ENCODE measurements at regions not wholly inside any gene's neighbourhood (a gene's known extent, or its start where the extent isn't known, plus 50 kb on each side); places are given as distances from the start of the nearest gene placed in this dataset.

- TF ChIP-seq POLR2A (IDR thresholded peaks at IDR 0.05), result no peak
- no peak for TF ChIP-seq CTCF (IDR thresholded peaks at IDR 0.05)
- no peak for TF ChIP-seq EP300 (IDR thresholded peaks at IDR 0.05)
Measured at GRCh38 chr10:58107506-58107905, 160.2 kb downstream of the IPMK start.

Data from stomach (tissue), 4 donors.